ENCODE measurements at regions not wholly inside any gene's neighbourhood (a gene's known extent, or its start where the extent isn't known, plus 50 kb on each side); places are given as distances from the start of the nearest gene placed in this dataset.

GRCh38 chr16:87040169-87041117, 276.7 kb downstream of the C16orf95 start:
- TF ChIP-seq CTCF (IDR thresholded peaks at IDR 0.05; ENCODE audit: low read depth, low read length) = no peak
- no peak overlapping the region for H3K4me3 ChIP-seq (ENCODE audit: low read depth, low read length)

GRCh38 chr16:87041286-87041685, 275.9 kb downstream of the C16orf95 start:
- no peak overlapping the region for H3K4me3 ChIP-seq (ENCODE audit: low read depth, low read length)
- no peak for TF ChIP-seq CTCF (IDR thresholded peaks at IDR 0.05; ENCODE audit: low read depth, low read length)

GRCh38 chr16:87042551-87043230, 274.5 kb downstream of the C16orf95 start:
- TF ChIP-seq CTCF (IDR thresholded peaks at IDR 0.05; ENCODE audit: low read depth, low read length) = no peak
- H3K4me3 ChIP-seq (ENCODE audit: low read depth, low read length) = no peak overlapping the region

GRCh38 chr16:87043231-87044031, 273.8 kb downstream of the C16orf95 start:
- TF ChIP-seq CTCF (IDR thresholded peaks at IDR 0.05; ENCODE audit: low read depth, low read length) = no peak
- H3K4me3 ChIP-seq (ENCODE audit: low read depth, low read length) = no peak overlapping the region

- no peak overlapping the region for H3K4me3 ChIP-seq (ENCODE audit: low read depth, low read length)
- TF ChIP-seq CTCF (IDR thresholded peaks at IDR 0.05; ENCODE audit: low read depth, low read length) = no peak
Observed at GRCh38 chr16:87044032-87044382, 273.2 kb downstream of the C16orf95 start.

GRCh38 chr16:87044829-87045228, 272.4 kb downstream of the C16orf95 start:
- TF ChIP-seq CTCF (IDR thresholded peaks at IDR 0.05; ENCODE audit: low read depth, low read length) = no peak
- no peak overlapping the region for H3K4me3 ChIP-seq (ENCODE audit: low read depth, low read length)
